Activated CD8-positive, alpha-beta T cell treated with anti-CD3 and anti-CD28 coated beads, Interleukin-2, amount 10 ng/mL, durations not matched to agents 7 days and 5 days (primary cell): ENCODE measurements at regions not wholly inside any gene's neighbourhood (a gene's known extent, or its start where the extent isn't known, plus 50 kb on each side); places are given as distances from the start of the nearest gene placed in this dataset.
A peak's percentile ranks its signal among the peaks of the same experiment; 100 is the strongest.

Experiments used
- ATAC-seq: fragments of 150-1000 bp; cut with Tn5 transposase; one replicate; pipeline ENCODE4 v1.10.0; 2021; ENCODE audit warnings: moderate library complexity
- CTCF ChIA-PET: fragments of 350-600 bp; sonication (Branson Sonifier 250); formaldehyde crosslinking; loops from one replicate; lab custom pipeline; 2021; ENCODE audit warnings: antibody characterized with exemption; lab: Charles Lee
- POLR2A ChIA-PET: fragments of 350-600 bp; sonication (Branson Sonifier 250); formaldehyde crosslinking; loops from one replicate; lab custom pipeline; 2021; ENCODE audit warnings: antibody characterized with exemption; lab: Charles Lee
- DNase-seq: peaks from one replicate; pipeline ENCODE4 v3.0.0-alpha.2; 2020
- H3K27ac Mint-ChIP-seq: one replicate; pipeline ENCODE4 v1.8.0; 2021; ENCODE audit warnings: mild to moderate bottlenecking, mixed read lengths
- H3K27me3 Mint-ChIP-seq: one replicate; pipeline ENCODE4 v1.8.0; 2021; ENCODE audit warnings: low read depth, mixed read lengths
- H3K36me3 Mint-ChIP-seq: one replicate; pipeline ENCODE4 v1.8.0; 2021; ENCODE audit warnings: low read depth, mixed read lengths
- H3K4me1 Mint-ChIP-seq: one replicate; pipeline ENCODE4 v1.8.0; 2021; ENCODE audit warnings: low read depth, mixed read lengths
- H3K4me3 Mint-ChIP-seq: one replicate; pipeline ENCODE4 v1.8.0; 2021; ENCODE audit warnings: mild to moderate bottlenecking, mixed read lengths
- H3K9me3 Mint-ChIP-seq: one replicate; pipeline ENCODE4 v1.8.0; 2022; ENCODE audit warnings: mixed read lengths; ENCODE audit not compliant: insufficient read depth

- Mint-ChIP-seq H3K27ac (no peak overlapping the region), H3K4me1 (peaks cover 11% of the 10 kb centered on the region), H3K4me3 (no peak overlapping the region), H3K9me3 (no peaks in the 10 kb centered on the region), H3K27me3 (no peaks in the 10 kb centered on the region), H3K36me3 (no peaks in the 10 kb centered on the region)
- CTCF ChIA-PET: no interaction called here
- POLR2A ChIA-PET: no interaction called here
- ATAC-seq (no peak), DNase-seq (no peak)
Measured at GRCh38 chr5:109917154-109917546, 227.4 kb downstream of the MAN2A1 start.

DNA sequence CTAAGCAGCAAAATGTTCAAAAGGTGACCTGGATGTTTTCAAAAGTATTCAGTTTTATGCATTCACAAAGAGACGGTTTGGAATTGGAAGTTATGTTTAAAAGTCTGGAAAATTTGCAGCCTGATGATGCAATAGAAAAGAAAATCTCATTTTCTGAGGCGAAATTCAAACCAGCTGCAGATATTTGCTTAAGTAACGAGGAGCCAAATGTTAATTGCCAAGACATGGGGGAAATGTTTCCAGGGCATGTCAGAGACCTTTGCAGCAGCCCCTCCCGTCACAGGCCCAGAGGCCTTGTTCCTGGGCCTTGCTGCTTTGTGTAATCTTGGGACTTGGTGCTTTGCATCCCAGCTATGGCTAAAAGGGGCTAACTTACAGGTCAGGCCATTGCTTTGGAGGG, 228.2 kb downstream of the MAN2A1 start:
- POLR2A ChIA-PET: no interaction called here
- CTCF ChIA-PET: no interaction called here
- H3K4me3 Mint-ChIP-seq: no peak overlapping the region
- DNase-seq (no peak), ATAC-seq (no peak)
- H3K4me1 Mint-ChIP-seq: peaks cover 16% of the 10 kb centered on the region
- H3K9me3 Mint-ChIP-seq: no peaks in the 10 kb centered on the region
- no peak overlapping the region for H3K27ac Mint-ChIP-seq
- no peaks in the 10 kb centered on the region for H3K27me3 Mint-ChIP-seq
- no peaks in the 10 kb centered on the region for H3K36me3 Mint-ChIP-seq

DNA sequence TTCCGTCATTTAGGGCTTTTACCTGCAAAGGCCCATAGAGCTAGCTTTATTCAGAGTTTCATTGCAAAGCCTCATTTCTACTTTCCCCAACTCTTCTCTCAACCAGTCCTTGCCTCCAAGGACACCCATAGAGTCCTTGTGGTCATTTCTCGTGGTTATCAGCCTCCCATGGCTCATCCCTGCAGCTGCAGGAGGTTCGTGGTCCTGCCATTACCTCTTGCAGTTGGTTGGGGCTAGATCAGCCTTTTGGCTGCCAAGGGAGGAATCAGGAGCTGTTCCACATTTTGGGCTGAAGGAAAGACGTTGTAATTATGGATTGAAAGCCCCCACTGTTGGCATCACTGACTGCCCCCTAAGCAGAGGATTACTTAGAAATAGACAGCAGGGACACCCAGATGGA, 231.0 kb downstream of the MAN2A1 start:
- Mint-ChIP-seq H3K27me3 (no peaks in the 10 kb centered on the region), H3K36me3 (no peaks in the 10 kb centered on the region), H3K4me1 (peaks cover 16% of the 10 kb centered on the region), H3K9me3 (no peaks in the 10 kb centered on the region), H3K4me3 (no peak overlapping the region), H3K27ac (no peak overlapping the region)
- ATAC-seq (no peak), DNase-seq (no peak)
- POLR2A ChIA-PET: interaction anchor here (0.6 to 1.0 kb wide), 2 partner anchors 128 to 231 kb away, joined by 3 read pairs; partner anchors contain the start of gene MAN2A1
- CTCF ChIA-PET: interaction anchor here (1.1 to 1.2 kb wide), 2 partner anchors 69 to 134 kb away, joined by 3 read pairs; no protein-coding TSS in a partner anchor

GRCh38 chr5:109921735-109922380, 232.1 kb downstream of the MAN2A1 start:
- H3K4me3 Mint-ChIP-seq: no peak overlapping the region
- POLR2A ChIA-PET: interaction anchor here (0.8 to 1.3 kb wide), 4 partner anchors 14 to 232 kb away, joined by 3 to 8 read pairs (median 6); partner anchors contain the start of gene MAN2A1
- no peaks in the 10 kb centered on the region for H3K27me3 Mint-ChIP-seq

GRCh38 chr5:109922381-109922995, 232.8 kb downstream of the MAN2A1 start:
- ATAC-seq (no peak), DNase-seq (no peak)
- Mint-ChIP-seq H3K9me3 (no peaks in the 10 kb centered on the region), H3K27ac (peak overlapping the region; percentile 62), H3K4me3 (no peak overlapping the region), H3K36me3 (no peaks in the 10 kb centered on the region), H3K27me3 (no peaks in the 10 kb centered on the region), H3K4me1 (peaks cover 16% of the 10 kb centered on the region)
- ChIA-PET CTCF (interaction anchor here (0.7 to 2.3 kb wide), 9 partner anchors 9 to 1241 kb away, joined by 3 to 12 read pairs (median 3); partner anchors contain the start of gene MAN2A1), POLR2A (interaction anchor here (0.8 to 1.3 kb wide), 4 partner anchors 13 to 233 kb away, joined by 3 to 8 read pairs (median 6); partner anchors contain the start of gene MAN2A1)

More at GRCh38 chr5:109921735-109922380, 232.1 kb downstream of the MAN2A1 start:
- H3K4me1 Mint-ChIP-seq: peaks cover 16% of the 10 kb centered on the region
- ATAC-seq: peak; percentile 71
- H3K9me3 Mint-ChIP-seq: no peaks in the 10 kb centered on the region
- peak; percentile 41 for DNase-seq
- CTCF ChIA-PET: interaction anchor here (0.7 to 2.3 kb wide), 11 partner anchors 8 to 1240 kb away, joined by 3 to 12 read pairs (median 3); partner anchors contain the start of gene MAN2A1
- H3K27ac Mint-ChIP-seq: peak overlapping the region; percentile 62
- H3K36me3 Mint-ChIP-seq: no peaks in the 10 kb centered on the region

GRCh38 chr5:109923205-109923604, 233.5 kb downstream of the MAN2A1 start:
- Mint-ChIP-seq H3K4me1 (peaks cover 16% of the 10 kb centered on the region), H3K9me3 (no peaks in the 10 kb centered on the region), H3K4me3 (no peak overlapping the region), H3K27me3 (no peaks in the 10 kb centered on the region), H3K36me3 (no peaks in the 10 kb centered on the region), H3K27ac (no peak overlapping the region)
- CTCF ChIA-PET: interaction anchor here (1.3 to 2.3 kb wide), 3 partner anchors 127 to 234 kb away, joined by 3 to 12 read pairs (median 11); partner anchors contain the start of gene MAN2A1
- POLR2A ChIA-PET: no interaction called here
- no peak for ATAC-seq
- no peak for DNase-seq

GRCh38 chr5:109924237-109925107, 234.7 kb downstream of the MAN2A1 start:
- DNase-seq (no peak), ATAC-seq (no peak)
- no peak overlapping the region for H3K4me3 Mint-ChIP-seq
- no peaks in the 10 kb centered on the region for H3K27me3 Mint-ChIP-seq
- ChIA-PET CTCF (interaction anchor here (1.3 kb wide), 1 partner anchor 126 kb away, joined by 3 read pairs; no protein-coding TSS in a partner anchor), POLR2A (no interaction called here)
- H3K27ac Mint-ChIP-seq: no peak overlapping the region
- no peaks in the 10 kb centered on the region for H3K9me3 Mint-ChIP-seq
- no peaks in the 10 kb centered on the region for H3K36me3 Mint-ChIP-seq
- H3K4me1 Mint-ChIP-seq: peaks cover 16% of the 10 kb centered on the region

- CTCF ChIA-PET: no interaction called here
- H3K27me3 Mint-ChIP-seq: no peaks in the 10 kb centered on the region
- POLR2A ChIA-PET: no interaction called here
- no peak overlapping the region for H3K27ac Mint-ChIP-seq
- no peak for ATAC-seq
- H3K4me3 Mint-ChIP-seq: no peak overlapping the region
- H3K36me3 Mint-ChIP-seq: no peaks in the 10 kb centered on the region
- H3K4me1 Mint-ChIP-seq: peaks cover under 1% of the 10 kb centered on the region
- no peaks in the 10 kb centered on the region for H3K9me3 Mint-ChIP-seq
- DNase-seq: no peak
Measured at GRCh38 chr5:109927639-109928038, 237.9 kb downstream of the MAN2A1 start.

DNA sequence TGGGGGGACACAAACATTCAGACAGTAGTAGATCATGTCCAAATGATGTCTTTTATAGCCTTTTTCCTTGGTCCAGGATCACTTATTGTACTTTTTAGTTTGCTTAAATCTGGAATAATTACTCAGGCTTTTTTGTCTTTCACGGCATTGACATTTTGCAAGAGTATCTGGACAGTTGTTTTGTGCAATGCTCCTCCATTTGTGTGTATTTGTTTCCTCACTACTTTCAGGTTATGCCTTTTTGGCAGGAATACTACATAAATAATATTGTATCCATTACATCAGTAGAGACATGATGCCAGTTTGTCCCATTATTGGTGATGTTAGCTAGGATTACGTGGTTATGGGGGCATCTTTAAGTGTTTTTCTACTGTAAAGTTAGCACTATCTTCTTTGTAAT, 238.3 kb downstream of the MAN2A1 start:
- no peaks in the 10 kb centered on the region for H3K27me3 Mint-ChIP-seq
- no peaks in the 10 kb centered on the region for H3K4me1 Mint-ChIP-seq
- POLR2A ChIA-PET: no interaction called here
- H3K4me3 Mint-ChIP-seq: no peak overlapping the region
- no peak overlapping the region for H3K27ac Mint-ChIP-seq
- no peak for ATAC-seq
- H3K36me3 Mint-ChIP-seq: no peaks in the 10 kb centered on the region
- no peaks in the 10 kb centered on the region for H3K9me3 Mint-ChIP-seq
- DNase-seq: no peak
- CTCF ChIA-PET: no interaction called here

DNA sequence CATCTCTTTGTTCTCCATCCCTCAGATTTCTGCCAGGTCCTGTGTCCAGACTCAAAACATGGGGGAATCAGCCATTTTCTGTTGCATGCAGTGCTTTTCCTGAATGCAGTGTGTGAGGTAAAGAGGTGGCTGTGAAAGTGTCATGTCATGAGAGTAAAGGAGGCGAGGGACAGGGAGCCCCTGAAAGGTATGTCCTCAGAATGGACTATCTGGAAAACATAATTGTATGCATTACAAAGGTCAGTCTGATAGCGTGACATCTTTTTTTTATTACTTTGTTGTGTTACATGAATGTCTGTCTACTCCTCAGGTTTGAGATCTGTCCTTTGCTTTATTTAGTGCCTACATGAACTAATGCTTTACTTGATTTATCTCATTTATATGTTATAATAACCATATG, 239.1 kb downstream of the MAN2A1 start:
- Mint-ChIP-seq H3K27ac (no peak overlapping the region), H3K4me3 (no peak overlapping the region)
- CTCF ChIA-PET: no interaction called here

DNA sequence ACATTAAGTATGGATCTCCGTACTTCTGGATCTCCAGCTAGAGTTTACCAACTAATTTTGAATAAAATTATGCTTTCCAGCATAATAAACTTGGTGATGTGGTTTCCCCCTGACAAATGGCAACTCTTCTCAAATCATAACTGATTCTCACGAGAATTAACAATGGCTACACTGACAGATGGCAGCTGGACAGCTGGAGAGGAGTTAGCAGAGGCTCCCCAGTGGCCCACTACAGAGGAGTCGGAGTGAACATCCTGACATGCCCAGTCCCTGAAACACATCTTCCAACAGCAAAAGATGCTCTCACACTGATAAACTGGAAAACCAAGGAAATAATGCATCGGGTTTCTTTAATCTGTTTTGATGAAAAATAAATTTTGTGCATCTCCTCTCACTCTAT, 239.6 kb downstream of the MAN2A1 start:
- H3K27me3 Mint-ChIP-seq: no peaks in the 10 kb centered on the region
- H3K9me3 Mint-ChIP-seq: no peaks in the 10 kb centered on the region
- no peaks in the 10 kb centered on the region for H3K36me3 Mint-ChIP-seq
- no peak overlapping the region for H3K27ac Mint-ChIP-seq
- H3K4me3 Mint-ChIP-seq: no peak overlapping the region
- POLR2A ChIA-PET: no interaction called here
- no peak for ATAC-seq
- CTCF ChIA-PET: no interaction called here
- no peak for DNase-seq
- H3K4me1 Mint-ChIP-seq: no peaks in the 10 kb centered on the region

More for the DNA sequence above, 239.1 kb downstream of the MAN2A1 start:
- Mint-ChIP-seq H3K27me3 (no peaks in the 10 kb centered on the region), H3K9me3 (no peaks in the 10 kb centered on the region), H3K36me3 (no peaks in the 10 kb centered on the region), H3K4me1 (no peaks in the 10 kb centered on the region)
- POLR2A ChIA-PET: no interaction called here
- no peak for DNase-seq
- no peak for ATAC-seq
